Breast epithelium (tissue), 3 donors: ENCODE measurements at regions not wholly inside any gene's neighbourhood (a gene's known extent, or its start where the extent isn't known, plus 50 kb on each side); places are given as distances from the start of the nearest gene placed in this dataset.

Experiments used
- POLR2A ChIP-seq: fragments of 450-650 bp; IDR thresholded peaks from one replicate; pipeline ENCODE4 v1.6.1; 2016; ENCODE audit warnings: antibody characterized with exemption, mild to moderate bottlenecking, moderate library complexity
- TF ChIP-seq, protein P1 (sequence below), 3 donors: fragments of 450-650 bp; IDR thresholded peaks; one replicate each; pipeline ENCODE4 v1.5.1; 2016 to 2017; ENCODE audit warnings: antibody characterized with exemption in 3 of 3, mild to moderate bottlenecking in 3 of 3, moderate library complexity in 3 of 3

DNA sequence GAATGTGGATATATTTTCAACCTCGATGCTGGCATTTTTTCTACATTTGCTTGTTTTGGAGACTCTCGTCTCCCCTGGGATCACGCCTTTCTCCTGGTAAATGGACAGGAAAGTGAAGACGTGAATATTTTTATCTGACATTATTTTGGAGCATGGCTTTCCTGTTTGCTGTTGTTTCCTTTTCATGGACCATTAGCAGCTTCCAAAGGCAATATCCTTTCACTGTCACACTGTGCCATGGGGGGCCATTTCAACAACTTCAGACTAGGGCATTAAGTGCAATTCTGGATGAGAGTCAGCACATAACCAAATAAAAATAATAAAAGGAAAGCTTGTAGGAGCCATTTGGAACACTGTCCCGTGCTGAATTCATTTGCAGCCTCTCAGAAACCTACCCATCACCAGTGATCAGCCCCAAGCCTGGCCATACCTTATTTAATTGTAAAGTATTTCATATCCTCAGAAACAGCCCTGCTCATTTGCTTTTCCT lies 75.9 kb upstream of the NEUROD6 start:
- TF ChIP-seq, protein P1, sequence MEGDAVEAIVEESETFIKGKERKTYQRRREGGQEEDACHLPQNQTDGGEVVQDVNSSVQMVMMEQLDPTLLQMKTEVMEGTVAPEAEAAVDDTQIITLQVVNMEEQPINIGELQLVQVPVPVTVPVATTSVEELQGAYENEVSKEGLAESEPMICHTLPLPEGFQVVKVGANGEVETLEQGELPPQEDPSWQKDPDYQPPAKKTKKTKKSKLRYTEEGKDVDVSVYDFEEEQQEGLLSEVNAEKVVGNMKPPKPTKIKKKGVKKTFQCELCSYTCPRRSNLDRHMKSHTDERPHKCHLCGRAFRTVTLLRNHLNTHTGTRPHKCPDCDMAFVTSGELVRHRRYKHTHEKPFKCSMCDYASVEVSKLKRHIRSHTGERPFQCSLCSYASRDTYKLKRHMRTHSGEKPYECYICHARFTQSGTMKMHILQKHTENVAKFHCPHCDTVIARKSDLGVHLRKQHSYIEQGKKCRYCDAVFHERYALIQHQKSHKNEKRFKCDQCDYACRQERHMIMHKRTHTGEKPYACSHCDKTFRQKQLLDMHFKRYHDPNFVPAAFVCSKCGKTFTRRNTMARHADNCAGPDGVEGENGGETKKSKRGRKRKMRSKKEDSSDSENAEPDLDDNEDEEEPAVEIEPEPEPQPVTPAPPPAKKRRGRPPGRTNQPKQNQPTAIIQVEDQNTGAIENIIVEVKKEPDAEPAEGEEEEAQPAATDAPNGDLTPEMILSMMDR (IDR thresholded peaks at IDR 0.05), result no peak
- TF ChIP-seq POLR2A, result no peak
